Progenitor cell of endocrine pancreas (in vitro differentiated cells): ENCODE measurements at regions not wholly inside any gene's neighbourhood (a gene's known extent, or its start where the extent isn't known, plus 50 kb on each side); places are given as distances from the start of the nearest gene placed in this dataset.

Source experiments
- DNase-seq: peaks from one replicate; pipeline ENCODE4 v3.0.0; 2021; ENCODE audit warnings: low spot score; ENCODE audit not compliant: unreplicated experiment
- H3K27ac Mint-ChIP-seq: 2 replicates; pipeline ENCODE4 v1.8.0; 2021; ENCODE audit warnings: mild to moderate bottlenecking, moderate library complexity, mixed read lengths
- H3K27me3 Mint-ChIP-seq: 2 replicates; pipeline ENCODE4 v1.8.0; 2021; ENCODE audit warnings: mixed read lengths
- H3K36me3 Mint-ChIP-seq: 2 replicates; pipeline ENCODE4 v1.8.0; 2022; ENCODE audit warnings: mixed read lengths; ENCODE audit not compliant: insufficient read depth
- H3K4me1 Mint-ChIP-seq: 2 replicates; pipeline ENCODE4 v1.8.0; 2021; ENCODE audit warnings: low read depth, mixed read lengths
- H3K4me3 Mint-ChIP-seq: 2 replicates; pipeline ENCODE4 v1.8.0; 2021; ENCODE audit warnings: low read depth, mild to moderate bottlenecking, moderate library complexity, mixed read lengths
- H3K9me3 Mint-ChIP-seq: 2 replicates; pipeline ENCODE4 v1.8.0; 2021; ENCODE audit warnings: low read depth, mixed read lengths
- TF ChIP-seq, protein P1 (sequence below): fragments of 200-600 bp; sonication (generic); IDR thresholded peaks from one replicate; pipeline ENCODE4 v1.5.0; 2021; ENCODE audit warnings: antibody characterized with exemption, mild to moderate bottlenecking; ENCODE audit not compliant: unreplicated experiment

GRCh38 chr5:26014206-26014605 lies 1024.2 kb downstream of the CDH9 start:
- no peak for DNase-seq
- Mint-ChIP-seq H3K9me3 (no peaks in the 10 kb centered on the region), H3K27ac (no peak overlapping the region), H3K4me1 (no peaks in the 10 kb centered on the region), H3K4me3 (no peak overlapping the region), H3K27me3 (peaks cover 2% of the 10 kb centered on the region), H3K36me3 (no peaks in the 10 kb centered on the region)
- TF ChIP-seq, protein P1, sequence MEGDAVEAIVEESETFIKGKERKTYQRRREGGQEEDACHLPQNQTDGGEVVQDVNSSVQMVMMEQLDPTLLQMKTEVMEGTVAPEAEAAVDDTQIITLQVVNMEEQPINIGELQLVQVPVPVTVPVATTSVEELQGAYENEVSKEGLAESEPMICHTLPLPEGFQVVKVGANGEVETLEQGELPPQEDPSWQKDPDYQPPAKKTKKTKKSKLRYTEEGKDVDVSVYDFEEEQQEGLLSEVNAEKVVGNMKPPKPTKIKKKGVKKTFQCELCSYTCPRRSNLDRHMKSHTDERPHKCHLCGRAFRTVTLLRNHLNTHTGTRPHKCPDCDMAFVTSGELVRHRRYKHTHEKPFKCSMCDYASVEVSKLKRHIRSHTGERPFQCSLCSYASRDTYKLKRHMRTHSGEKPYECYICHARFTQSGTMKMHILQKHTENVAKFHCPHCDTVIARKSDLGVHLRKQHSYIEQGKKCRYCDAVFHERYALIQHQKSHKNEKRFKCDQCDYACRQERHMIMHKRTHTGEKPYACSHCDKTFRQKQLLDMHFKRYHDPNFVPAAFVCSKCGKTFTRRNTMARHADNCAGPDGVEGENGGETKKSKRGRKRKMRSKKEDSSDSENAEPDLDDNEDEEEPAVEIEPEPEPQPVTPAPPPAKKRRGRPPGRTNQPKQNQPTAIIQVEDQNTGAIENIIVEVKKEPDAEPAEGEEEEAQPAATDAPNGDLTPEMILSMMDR: no peak

DNA sequence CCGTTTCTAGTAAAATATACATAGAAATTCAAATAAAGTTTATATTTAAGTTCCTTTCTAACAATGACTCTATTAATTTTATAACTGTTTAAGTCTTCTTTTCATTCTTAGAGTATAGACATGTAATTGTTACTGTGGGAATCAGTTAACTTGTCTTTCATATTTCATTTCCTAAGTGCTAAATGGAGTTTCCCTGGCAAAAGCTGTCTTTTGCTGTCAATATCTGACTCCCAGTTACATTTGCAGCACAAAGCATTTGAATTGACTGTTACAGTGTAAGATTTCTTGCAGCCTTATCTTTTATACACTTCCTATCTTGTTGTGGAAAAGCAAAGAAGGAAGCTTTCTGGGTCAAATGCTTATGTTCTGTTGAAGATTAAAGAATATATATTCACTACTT lies 1026.3 kb downstream of the CDH9 start:
- no peak for DNase-seq
- Mint-ChIP-seq H3K36me3 (no peaks in the 10 kb centered on the region), H3K4me1 (no peaks in the 10 kb centered on the region), H3K27ac (no peak overlapping the region), H3K4me3 (no peak overlapping the region), H3K27me3 (peaks cover 2% of the 10 kb centered on the region), H3K9me3 (no peaks in the 10 kb centered on the region)
- TF ChIP-seq, protein P1: no peak

GRCh38 chr5:26009742-26010141 lies 1028.6 kb downstream of the CDH9 start:
- Mint-ChIP-seq H3K4me3 (no peak overlapping the region), H3K4me1 (no peaks in the 10 kb centered on the region), H3K27me3 (peaks cover 2% of the 10 kb centered on the region), H3K9me3 (no peaks in the 10 kb centered on the region), H3K27ac (no peak overlapping the region), H3K36me3 (no peaks in the 10 kb centered on the region)
- TF ChIP-seq, protein P1: peak; percentile 59
- DNase-seq: no peak

DNA sequence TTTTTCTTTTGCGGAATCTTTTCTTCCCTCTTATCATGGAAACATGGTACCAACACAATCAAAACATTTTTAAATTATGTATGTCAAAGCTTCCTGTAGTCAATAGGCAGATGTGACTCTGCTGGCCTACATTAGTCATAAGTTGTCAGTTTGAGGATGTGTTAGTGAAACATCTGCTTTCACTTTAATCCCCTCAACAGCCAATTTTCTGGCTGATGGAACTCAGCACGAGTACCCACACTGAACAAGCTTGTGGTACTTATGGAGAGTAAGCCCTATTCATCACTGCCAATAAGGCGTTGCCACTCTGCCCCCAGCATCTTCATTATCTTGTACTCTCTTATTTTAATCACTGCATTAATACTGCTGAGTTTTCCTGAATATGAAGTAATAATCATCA lies 1034.4 kb downstream of the CDH9 start:
- Mint-ChIP-seq H3K27ac (no peak overlapping the region), H3K36me3 (no peaks in the 10 kb centered on the region), H3K4me3 (no peak overlapping the region), H3K9me3 (no peaks in the 10 kb centered on the region), H3K27me3 (no peaks in the 10 kb centered on the region), H3K4me1 (no peaks in the 10 kb centered on the region)
- DNase-seq: no peak
- TF ChIP-seq, protein P1: no peak

DNA sequence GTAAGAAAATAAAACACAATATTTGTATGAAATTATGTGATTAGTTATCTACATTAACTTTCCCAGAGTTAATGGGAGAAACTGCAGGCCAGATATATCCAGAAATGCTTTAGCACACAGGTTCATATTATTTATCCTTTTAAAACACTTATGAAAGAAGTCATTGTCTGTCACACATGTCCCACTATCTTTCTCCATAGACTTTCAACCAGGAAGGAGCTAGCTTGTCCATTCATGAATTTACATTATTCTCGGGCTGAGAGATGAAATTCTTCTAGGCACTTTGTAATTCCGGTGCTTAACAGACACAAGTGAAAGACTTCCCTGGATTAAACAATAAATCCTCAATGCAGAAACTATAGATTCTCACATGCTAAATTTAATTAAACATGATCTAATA lies 1043.2 kb downstream of the CDH9 start:
- DNase-seq: no peak
- Mint-ChIP-seq H3K4me1 (no peaks in the 10 kb centered on the region), H3K27me3 (no peaks in the 10 kb centered on the region), H3K36me3 (no peaks in the 10 kb centered on the region), H3K4me3 (no peak overlapping the region), H3K9me3 (no peaks in the 10 kb centered on the region), H3K27ac (no peak overlapping the region)
- TF ChIP-seq, protein P1: no peak
